ENCODE measurements at regions not wholly inside any gene's neighbourhood (a gene's known extent, or its start where the extent isn't known, plus 50 kb on each side); places are given as distances from the start of the nearest gene placed in this dataset.

GRCh38 chr11:90798769-90799168 lies 575.9 kb upstream of the CHORDC1 start:
- no peak for DNase-seq

GRCh38 chr11:90795746-90796145 lies 572.9 kb upstream of the CHORDC1 start:
- no peak for DNase-seq

- no peak for DNase-seq
These were observed 566.1 kb upstream of the CHORDC1 start for GRCh38 chr11:90788961-90789360.

GRCh38 chr11:90784241-90784814 lies 561.5 kb upstream of the CHORDC1 start:
- DNase-seq = no peak

GRCh38 chr11:90783111-90783510 lies 560.3 kb upstream of the CHORDC1 start:
- DNase-seq = no peak

GRCh38 chr11:90779098-90779497 lies 556.2 kb upstream of the CHORDC1 start:
- DNase-seq = no peak

- DNase-seq = no peak
These were observed 552.8 kb upstream of the CHORDC1 start for GRCh38 chr11:90775567-90776165.

- DNase-seq = no peak
These were observed 552.1 kb upstream of the CHORDC1 start for GRCh38 chr11:90774727-90775566.

GRCh38 chr11:90770007-90770406 lies 547.2 kb upstream of the CHORDC1 start:
- DNase-seq = no peak

- DNase-seq = no peak
These were observed 543.3 kb upstream of the CHORDC1 start for GRCh38 chr11:90766121-90766520.

- no peak for DNase-seq
These were observed 541.8 kb upstream of the CHORDC1 start for GRCh38 chr11:90764691-90765090.

GRCh38 chr11:90757849-90758494 lies 535.1 kb upstream of the CHORDC1 start:
- DNase-seq = peak; percentile 45

GRCh38 chr11:90756617-90757016 lies 533.8 kb upstream of the CHORDC1 start:
- DNase-seq = no peak

GRCh38 chr11:90753546-90753945 lies 530.7 kb upstream of the CHORDC1 start:
- DNase-seq = no peak

GRCh38 chr11:90747057-90747456 lies 524.2 kb upstream of the CHORDC1 start:
- no peak for DNase-seq

GRCh38 chr11:90744169-90744568 lies 521.3 kb upstream of the CHORDC1 start:
- DNase-seq = no peak

GRCh38 chr11:90738799-90739198 lies 516.0 kb upstream of the CHORDC1 start:
- DNase-seq = no peak

GRCh38 chr11:90737444-90738050 lies 514.7 kb upstream of the CHORDC1 start:
- DNase-seq = no peak

GRCh38 chr11:90732486-90732885 lies 509.6 kb upstream of the CHORDC1 start:
- DNase-seq = no peak

- no peak for DNase-seq
These were observed 500.6 kb upstream of the CHORDC1 start for GRCh38 chr11:90723475-90723874.

- DNase-seq = no peak
These were observed 499.8 kb upstream of the CHORDC1 start for GRCh38 chr11:90722552-90723190.

GRCh38 chr11:90717522-90717921 lies 494.7 kb upstream of the CHORDC1 start:
- DNase-seq = no peak

- DNase-seq = no peak
These were observed 482.8 kb upstream of the CHORDC1 start for GRCh38 chr11:90705661-90706060.

All from NCI-H1105 treated with DMSO at 0.1 percent for 48 hours (cell line).